Fibroblast of mammary gland (primary cell): ENCODE measurements at regions not wholly inside any gene's neighbourhood (a gene's known extent, or its start where the extent isn't known, plus 50 kb on each side); places are given as distances from the start of the nearest gene placed in this dataset.

Experiments used
- DNase-seq: peaks from one replicate; pipeline ENCODE4 v3.0.0-alpha.2; 2010; ENCODE audit warnings: low read depth
- H3K4me3 ChIP-seq: 2 replicates; pipeline ENCODE4 v1.5.1; 2011; ENCODE audit warnings: low read depth, mild to moderate bottlenecking, low read length, moderate library complexity; ENCODE audit not compliant: control insufficient read depth
- TF ChIP-seq, protein P1 (sequence below): conservative IDR thresholded peaks from 2 replicates; pipeline ENCODE4 v1.5.1; 2011; ENCODE audit warnings: low read depth, low read length, inconsistent platforms; ENCODE audit not compliant: control insufficient read depth, insufficient read depth

GRCh38 chr5:40391642-40392041, 288.1 kb upstream of the PTGER4 start:
- TF ChIP-seq, protein P1, sequence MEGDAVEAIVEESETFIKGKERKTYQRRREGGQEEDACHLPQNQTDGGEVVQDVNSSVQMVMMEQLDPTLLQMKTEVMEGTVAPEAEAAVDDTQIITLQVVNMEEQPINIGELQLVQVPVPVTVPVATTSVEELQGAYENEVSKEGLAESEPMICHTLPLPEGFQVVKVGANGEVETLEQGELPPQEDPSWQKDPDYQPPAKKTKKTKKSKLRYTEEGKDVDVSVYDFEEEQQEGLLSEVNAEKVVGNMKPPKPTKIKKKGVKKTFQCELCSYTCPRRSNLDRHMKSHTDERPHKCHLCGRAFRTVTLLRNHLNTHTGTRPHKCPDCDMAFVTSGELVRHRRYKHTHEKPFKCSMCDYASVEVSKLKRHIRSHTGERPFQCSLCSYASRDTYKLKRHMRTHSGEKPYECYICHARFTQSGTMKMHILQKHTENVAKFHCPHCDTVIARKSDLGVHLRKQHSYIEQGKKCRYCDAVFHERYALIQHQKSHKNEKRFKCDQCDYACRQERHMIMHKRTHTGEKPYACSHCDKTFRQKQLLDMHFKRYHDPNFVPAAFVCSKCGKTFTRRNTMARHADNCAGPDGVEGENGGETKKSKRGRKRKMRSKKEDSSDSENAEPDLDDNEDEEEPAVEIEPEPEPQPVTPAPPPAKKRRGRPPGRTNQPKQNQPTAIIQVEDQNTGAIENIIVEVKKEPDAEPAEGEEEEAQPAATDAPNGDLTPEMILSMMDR, result no peak
- no peak for DNase-seq
- no peak overlapping the region for H3K4me3 ChIP-seq

- TF ChIP-seq, protein P1, result no peak
- no peak overlapping the region for H3K4me3 ChIP-seq
- DNase-seq, result no peak
Measured at GRCh38 chr5:40390281-40391149, 289.2 kb upstream of the PTGER4 start.

GRCh38 chr5:40389591-40389990, 290.1 kb upstream of the PTGER4 start:
- DNase-seq, result no peak
- H3K4me3 ChIP-seq, result no peak overlapping the region
- TF ChIP-seq, protein P1, result no peak

- TF ChIP-seq, protein P1, result no peak
- DNase-seq, result no peak
- no peak overlapping the region for H3K4me3 ChIP-seq
Measured at GRCh38 chr5:40386289-40386688, 293.4 kb upstream of the PTGER4 start.

GRCh38 chr5:40385544-40385943, 294.2 kb upstream of the PTGER4 start:
- TF ChIP-seq, protein P1, result no peak
- H3K4me3 ChIP-seq, result no peak overlapping the region
- DNase-seq, result peak; percentile 41

DNA sequence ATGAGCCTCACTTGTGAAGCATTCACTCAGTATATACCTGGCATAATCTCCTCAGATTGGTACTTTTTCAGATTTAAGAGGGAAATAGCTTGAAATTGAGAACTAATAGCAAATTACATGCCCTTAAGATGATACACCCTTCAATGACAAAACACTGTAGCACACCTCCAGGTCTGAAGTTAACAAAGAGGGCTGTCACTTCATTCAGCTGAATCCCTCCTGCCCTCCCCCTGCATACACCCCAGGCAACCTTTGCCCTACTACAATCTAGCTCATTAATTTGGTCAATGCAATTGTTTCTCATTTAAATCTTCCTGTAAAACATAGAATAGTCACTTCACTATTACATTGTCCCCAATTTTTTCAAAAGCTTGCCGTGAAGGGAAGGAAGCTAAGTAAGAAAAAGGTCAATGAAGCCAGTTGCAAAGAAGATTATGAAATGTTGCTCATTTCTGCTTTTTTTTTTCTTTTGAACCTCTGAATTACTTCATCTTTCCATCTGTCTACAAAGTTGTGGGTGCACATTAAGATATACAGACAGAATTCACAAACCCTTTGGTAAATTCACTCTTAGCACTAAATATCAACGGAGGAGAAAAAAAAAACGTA, 294.8 kb upstream of the PTGER4 start:
- no peak overlapping the region for H3K4me3 ChIP-seq
- DNase-seq, result no peak
- TF ChIP-seq, protein P1, result no peak
